ENCODE measurements at regions not wholly inside any gene's neighbourhood (a gene's known extent, or its start where the extent isn't known, plus 50 kb on each side); places are given as distances from the start of the nearest gene placed in this dataset.

DNA sequence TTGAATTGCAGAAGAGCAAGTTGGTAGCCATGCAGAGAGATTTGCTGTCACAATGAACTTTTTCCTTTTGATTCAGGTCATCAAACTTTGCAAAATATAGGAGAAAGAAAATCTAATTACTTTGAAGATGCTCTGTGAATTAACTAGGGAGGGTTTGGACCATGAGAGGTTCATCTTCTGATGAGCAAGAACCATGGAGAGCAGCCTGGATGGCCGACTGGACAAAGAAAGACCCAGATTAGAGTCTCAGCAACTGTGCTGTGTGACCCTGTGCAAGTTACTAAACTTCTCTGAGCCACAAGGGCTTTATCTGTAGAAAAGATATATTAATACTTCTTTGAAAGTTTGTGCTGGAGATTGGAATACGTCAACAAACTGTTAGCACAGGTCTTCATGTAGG, 122.6 kb upstream of the ADAMTS18 start:
- TF ChIP-seq, protein P1, sequence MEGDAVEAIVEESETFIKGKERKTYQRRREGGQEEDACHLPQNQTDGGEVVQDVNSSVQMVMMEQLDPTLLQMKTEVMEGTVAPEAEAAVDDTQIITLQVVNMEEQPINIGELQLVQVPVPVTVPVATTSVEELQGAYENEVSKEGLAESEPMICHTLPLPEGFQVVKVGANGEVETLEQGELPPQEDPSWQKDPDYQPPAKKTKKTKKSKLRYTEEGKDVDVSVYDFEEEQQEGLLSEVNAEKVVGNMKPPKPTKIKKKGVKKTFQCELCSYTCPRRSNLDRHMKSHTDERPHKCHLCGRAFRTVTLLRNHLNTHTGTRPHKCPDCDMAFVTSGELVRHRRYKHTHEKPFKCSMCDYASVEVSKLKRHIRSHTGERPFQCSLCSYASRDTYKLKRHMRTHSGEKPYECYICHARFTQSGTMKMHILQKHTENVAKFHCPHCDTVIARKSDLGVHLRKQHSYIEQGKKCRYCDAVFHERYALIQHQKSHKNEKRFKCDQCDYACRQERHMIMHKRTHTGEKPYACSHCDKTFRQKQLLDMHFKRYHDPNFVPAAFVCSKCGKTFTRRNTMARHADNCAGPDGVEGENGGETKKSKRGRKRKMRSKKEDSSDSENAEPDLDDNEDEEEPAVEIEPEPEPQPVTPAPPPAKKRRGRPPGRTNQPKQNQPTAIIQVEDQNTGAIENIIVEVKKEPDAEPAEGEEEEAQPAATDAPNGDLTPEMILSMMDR (IDR thresholded peaks at IDR 0.05; ENCODE audit: low read length): no peak
- TF ChIP-seq EZH2 (optimal IDR thresholded peaks at IDR 0.05; ENCODE audit: low read depth, low read length): no peak
- no peak for TF ChIP-seq EZH2phosphoT487 (IDR thresholded peaks at IDR 0.05; ENCODE audit: low read length)
